GM21360 (cell line): ENCODE measurements at regions not wholly inside any gene's neighbourhood (a gene's known extent, or its start where the extent isn't known, plus 50 kb on each side); places are given as distances from the start of the nearest gene placed in this dataset.

Experiments
- ATAC-seq: cut with Tn5 transposase; IDR thresholded peaks from one replicate; pipeline ENCODE4 v1.9.1; 2021; ENCODE audit warnings: mild to moderate bottlenecking, moderate library complexity; ENCODE audit not compliant: unreplicated experiment

GRCh38 chr4:74612837-74613236, 167.9 kb downstream of the AREG start:
- no peak for ATAC-seq

GRCh38 chr4:74613266-74613665, 168.3 kb downstream of the AREG start:
- ATAC-seq: no peak

DNA sequence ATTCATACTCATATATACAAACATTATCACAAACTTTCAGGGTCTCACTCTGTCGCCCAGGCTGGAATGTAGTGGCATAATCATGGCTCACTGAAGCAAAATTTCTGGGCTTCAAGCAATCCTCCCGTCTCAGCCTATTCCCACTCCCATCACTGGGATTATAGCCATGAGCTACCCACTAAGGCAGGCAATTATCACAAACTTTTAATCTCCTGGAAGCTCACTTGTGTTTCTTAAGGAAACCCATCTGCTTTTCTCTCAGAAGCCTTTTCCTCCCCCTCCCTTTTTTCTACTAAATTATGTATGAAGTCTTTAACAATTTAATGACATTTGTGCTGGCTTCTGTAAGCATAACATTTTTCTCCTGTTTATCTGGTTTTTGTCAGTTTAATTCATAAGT, 170.5 kb downstream of the AREG start:
- no peak for ATAC-seq

- no peak for ATAC-seq
Measured at GRCh38 chr4:74618166-74618565, 173.2 kb downstream of the AREG start.

GRCh38 chr4:74618659-74619058, 173.7 kb downstream of the AREG start:
- no peak for ATAC-seq

DNA sequence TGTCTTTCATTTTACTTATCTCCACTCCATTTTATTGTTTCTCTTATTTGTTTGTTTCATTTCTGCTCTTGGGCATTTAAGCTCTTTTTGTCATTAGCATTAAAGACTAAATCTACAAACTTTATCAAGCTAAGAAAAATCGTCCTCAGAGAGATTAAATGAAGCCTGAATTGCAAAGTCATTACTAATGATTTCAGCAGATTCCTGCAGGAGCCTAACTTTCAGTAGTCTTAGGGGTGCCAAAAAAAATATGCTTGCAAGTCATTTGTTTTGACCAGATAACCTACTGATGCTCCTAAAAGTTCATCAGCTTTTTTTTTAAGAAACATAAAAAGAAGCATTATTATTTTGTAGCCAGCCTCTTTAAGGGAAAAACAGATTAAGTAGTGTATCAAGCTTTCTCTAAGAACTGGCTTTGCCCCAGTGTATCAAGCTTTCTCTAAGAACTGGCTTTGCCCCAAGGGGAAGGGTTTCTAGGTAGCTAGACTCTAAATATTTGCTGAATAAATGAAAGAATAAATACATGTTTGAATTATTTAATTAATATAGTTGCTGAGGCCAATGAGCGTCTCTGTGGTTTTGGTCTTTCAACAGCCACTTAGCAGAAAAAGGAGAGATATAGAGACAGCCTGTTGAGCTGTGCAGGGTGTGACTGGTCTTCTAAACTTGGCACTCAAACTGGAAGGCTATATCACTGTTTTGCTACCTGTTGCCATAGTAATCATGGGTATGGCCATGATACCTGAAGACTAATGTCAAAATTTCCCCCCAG, 174.2 kb downstream of the BTC start:
- no peak for ATAC-seq

DNA sequence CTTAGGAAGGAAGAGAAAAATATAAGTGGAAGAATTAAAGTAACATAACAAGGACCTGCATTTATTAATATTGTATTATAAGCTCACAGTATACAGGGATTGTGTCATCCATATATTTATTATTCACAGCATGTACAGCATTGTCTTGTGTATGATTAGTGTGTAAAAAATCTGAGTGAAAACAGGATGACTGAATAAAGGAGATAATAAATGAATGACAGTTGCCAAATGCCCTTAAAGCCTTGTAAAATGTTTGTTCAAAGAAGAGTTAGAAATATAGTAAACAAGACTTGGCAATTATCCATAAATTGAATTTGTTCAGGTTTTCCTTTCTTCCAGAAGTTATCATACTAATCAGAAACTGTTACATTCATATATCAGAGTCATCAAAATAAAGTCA, 172.7 kb downstream of the BTC start:
- ATAC-seq: no peak

DNA sequence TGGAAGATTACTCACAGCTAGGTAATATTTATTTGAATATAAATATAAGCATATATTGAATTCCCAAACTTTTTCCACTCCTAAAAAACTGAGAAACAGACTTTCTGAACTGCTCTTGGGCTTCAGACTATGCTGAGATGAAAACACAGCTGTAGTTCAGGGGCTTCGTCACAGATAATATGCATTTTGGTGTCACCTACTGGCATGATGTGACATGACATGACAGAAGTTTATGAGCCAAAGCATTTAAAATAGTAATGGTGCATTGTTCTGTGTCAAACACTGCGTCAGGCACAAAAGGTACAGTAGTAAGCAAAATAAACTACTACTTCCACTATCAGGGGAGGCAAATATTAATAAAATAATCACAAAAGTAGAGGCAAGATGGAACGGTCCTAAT, 171.3 kb downstream of the BTC start:
- peak; percentile 79 for ATAC-seq

DNA sequence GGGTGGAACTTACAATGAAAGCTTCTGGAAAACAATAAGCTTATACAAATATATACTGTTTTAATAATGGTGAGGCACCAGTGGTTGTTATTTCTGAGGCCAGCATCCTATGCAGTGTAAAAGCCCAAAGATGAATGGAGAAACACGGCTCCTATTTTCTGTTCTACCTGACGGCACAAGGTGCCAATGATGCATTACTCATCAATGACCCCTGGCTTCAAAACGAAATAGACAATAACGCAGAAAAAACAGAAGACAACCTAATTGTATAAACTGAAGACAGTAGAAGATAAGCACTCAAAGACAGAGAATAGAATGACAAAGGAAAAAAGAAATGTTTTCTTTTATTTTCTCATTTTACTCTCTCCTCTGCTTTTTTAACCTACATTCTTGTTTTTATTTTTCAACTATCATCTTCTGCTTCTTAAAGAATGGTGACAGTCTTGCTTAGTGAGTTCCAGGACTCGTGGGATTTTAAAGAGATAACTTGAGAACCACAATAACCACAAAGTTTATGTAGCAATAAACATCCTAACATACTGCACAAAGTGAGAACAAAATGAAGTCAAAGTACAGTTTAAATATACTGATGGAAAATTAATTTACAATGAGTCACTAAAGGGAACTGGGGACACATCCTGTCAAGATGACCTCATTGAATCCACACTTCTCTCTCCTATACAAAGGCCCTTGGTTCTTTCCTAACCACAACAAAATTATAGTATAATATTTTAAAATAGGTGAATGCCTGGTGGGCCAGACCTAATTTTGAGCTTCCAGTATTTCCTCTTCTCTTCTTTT, 169.8 kb downstream of the BTC start:
- no peak for ATAC-seq

DNA sequence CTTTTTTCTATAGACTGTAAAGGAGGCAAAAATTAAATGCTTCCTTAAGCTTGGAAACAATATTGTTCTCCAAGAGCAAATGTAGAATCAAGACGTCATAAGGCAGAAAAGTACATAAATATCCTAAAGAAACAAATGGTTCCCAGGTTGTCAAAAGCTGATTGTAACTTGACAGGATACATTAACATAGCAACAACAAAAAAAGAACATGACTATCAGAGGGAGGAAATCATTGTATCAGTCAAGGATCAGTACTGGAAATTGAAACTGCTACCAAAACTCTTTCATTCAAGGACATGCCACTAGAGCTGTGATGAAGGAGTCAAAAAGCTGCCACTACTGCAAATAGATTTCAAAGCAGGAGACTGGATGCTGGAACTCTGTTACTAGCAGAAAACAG, 168.3 kb downstream of the BTC start:
- ATAC-seq: no peak

DNA sequence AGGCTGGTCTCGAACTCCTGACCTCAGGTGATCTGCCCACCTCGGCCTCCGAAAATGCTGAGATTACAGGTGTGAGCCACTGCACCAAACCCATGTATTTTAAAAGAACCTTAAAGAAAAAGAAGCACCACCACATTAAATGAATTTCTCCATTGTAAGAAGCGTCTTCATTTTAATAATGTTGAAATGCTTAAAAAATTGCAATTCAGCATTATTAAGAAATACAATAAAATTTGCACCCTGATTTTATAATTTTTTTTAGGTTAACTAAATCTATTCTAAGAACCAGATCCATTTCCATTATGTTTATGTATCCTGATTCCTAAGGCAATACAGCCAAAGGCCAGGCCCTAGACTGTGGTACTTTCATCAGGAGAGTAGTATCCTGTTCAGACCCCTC, 167.2 kb downstream of the BTC start:
- ATAC-seq: no peak

DNA sequence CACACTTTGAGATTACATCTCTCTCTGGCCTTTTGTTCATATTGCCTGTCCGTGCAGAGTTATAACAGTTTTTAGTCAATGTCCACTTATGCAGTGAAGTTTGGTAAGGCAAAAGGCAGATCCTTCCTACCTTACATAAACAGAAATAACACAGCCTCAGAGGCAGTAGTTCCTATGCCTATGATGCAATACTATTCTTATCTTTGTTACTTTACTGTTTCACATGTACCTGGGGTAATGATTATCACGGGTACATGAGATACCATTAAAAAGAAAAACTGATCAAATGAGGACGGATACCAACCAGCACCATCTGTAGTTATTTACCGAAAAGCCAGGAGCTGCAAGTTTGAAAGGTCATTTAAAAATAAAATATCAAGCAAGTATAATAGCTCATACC, 166.8 kb downstream of the BTC start:
- no peak for ATAC-seq

DNA sequence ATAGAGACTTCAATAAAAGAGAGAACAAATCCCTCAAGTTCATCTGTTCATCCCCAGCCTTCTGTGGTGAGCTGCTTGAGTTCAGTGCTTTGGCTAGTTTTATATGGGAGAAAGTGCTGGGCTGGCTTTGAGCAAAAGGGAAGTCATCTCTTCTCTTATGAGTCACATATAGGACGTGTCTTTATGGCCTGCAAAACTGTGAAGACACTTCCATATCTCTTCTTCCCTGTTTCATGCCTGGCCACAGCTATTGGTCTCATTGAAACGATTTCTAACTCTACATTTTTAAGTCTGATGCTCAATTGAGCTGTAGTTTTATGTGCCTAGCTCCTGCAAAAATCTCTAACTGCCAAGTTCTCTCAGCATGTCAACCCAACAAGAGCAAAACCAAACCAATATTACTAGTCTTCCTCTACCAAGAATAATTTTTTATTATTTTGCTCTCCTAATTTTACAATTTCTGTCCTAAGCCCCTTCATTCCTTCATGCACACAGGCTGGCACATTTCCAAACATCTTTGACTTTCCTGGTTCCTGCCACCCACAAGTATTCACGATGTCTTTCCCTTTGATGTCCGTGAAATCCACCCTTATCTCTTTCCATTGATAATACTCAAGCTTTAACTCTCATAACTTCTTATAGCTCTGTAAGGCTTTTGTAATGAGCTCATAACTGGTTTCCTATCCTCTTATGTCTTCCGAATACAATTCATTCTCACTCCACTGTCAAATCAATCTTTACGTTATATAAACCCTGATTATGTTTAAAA, 165.3 kb downstream of the BTC start:
- ATAC-seq: no peak

DNA sequence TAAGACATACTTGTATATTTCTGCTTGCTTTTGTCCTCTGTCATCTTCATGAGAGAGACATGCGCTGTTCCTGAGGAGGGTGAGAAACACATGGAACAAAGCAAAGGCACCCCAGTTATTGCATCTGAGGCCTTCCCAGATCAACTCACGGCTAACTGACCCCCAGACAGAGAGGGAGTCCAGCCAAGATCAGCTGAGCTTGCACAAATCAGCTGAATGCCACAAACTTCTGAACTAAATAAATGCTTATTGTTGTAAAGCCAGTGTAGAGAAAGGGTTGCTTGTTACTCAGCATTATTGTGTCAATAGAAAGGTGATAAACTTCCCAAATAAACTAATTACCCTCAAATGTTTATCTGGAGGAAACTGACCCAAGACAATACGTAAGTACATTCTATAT, 163.8 kb downstream of the BTC start:
- no peak for ATAC-seq

DNA sequence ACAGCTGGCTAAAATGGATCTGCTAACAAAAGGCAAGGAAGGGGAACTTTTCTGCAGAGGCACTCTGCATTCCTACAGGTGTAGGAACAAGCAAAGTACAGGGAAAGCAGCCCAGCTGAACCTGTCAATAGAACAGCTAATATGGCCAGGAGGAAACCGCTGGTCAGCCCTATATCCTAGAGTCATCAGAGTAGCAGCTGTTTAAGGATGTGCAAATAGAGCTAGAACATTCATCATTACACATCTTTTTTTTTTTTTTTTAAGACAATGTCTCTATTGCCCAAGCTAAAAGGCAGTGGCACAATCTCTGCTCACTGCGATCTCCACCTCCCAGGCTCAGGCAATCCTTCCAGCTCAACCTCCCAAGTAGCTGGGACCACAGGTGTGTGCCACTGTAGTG, 163.0 kb downstream of the BTC start:
- no peak for ATAC-seq

DNA sequence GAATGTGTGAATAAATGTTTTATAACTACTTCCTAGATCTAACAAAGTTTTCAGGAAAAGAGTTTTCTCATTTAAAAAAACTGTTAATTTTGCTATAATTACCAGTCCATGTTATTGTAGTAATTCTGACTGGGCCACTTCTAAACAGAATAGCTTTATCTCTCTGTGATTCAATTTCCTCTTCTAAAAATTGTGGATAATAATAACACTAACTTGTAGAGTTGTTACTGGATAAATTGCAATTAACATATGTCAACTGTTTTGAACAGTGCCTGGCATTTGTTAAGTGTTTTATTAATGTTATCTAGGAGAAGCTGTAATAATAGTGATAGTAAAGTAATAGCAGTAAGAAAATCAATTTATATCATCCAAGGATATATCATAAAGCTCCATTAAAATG, 162.3 kb downstream of the BTC start:
- no peak for ATAC-seq

GRCh38 chr4:74632634-74633033, 161.7 kb downstream of the BTC start:
- no peak for ATAC-seq

DNA sequence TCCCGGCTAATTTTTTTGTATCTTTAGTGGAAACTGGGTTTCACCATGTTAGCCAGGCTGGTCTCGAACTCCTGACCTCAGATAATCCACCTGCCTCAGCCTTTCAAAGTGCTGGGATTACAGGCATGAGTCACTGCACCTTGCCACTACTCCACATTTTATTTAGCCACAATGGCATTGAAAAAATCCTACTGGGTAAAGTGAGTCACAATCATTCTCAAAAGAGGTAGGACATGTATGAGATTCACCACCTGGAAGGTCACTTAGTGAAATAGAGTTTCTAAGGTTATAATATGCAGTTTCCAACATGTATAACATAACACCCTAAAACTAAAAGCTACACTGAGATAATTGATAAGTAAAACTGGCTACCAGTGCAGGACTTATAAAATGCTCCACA, 159.2 kb downstream of the BTC start:
- no peak for ATAC-seq

DNA sequence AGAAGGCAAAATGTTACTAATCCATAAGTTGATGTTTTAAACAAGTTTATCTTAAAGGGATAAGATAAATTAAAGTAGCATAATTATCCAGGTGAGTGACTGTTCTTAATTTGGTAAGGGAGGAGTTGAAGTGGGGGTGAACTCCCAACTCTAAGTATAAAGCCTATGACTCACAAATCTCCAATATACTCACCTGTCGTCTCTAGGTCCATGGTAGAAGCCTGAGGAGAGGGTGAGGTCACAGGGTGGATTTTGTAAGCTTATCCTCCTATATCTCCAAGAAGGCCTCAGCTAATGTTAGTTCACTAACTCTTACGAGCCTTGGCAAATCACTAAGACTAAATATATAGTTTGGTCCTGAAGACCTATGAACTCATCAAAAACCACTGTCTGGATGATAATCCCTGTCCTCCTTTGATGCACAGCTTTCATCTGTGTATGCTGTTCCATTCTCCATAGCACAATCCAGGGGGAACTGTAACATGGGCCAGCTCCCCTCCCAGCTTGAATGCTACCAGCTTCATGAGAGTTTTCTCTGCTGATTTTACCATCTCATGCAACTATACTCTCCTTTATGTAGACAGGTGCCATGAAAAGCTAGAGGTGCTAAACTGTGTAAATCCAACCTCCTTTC, 158.7 kb downstream of the BTC start:
- no peak for ATAC-seq

DNA sequence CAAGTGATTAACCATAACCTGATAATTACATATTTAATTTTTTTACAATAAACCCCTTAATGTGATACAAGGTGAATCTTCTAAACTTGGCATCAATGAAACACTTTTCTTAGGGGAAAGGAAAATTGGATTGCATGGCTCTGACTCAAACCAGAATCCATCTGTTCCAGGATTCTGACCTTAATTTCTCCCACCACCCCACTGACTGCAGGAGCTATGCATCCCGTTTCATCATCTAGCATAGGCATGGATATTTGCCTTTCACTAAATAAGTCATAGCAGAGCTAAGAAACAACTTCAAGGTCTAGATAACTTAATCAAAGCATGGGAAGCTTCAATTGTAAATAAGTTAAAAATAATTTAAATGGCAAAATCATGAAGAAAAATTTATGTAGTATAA, 156.3 kb downstream of the BTC start:
- ATAC-seq: no peak

GRCh38 chr4:74638689-74639088, 155.6 kb downstream of the BTC start:
- no peak for ATAC-seq
